NT2/D1 (cell line): ENCODE measurements at regions not wholly inside any gene's neighbourhood (a gene's known extent, or its start where the extent isn't known, plus 50 kb on each side); places are given as distances from the start of the nearest gene placed in this dataset.
"Not testable (repeated sequence)": the region's sequence is repeated elsewhere in the genome, so short reads cannot be mapped to it uniquely, and the experiment has no call there.

ENCODE experiments used
- DNase-seq: peaks from one replicate; pipeline ENCODE4 v3.0.0-alpha.2; 2011; ENCODE audit warnings: low read depth, low spot score
- H3K27me3 ChIP-seq: 2 replicates; pipeline ENCODE4 v1.6.0; 2011; ENCODE audit warnings: mild to moderate bottlenecking; ENCODE audit not compliant: insufficient read length, insufficient read depth
- H3K36me3 ChIP-seq: 2 replicates; pipeline ENCODE4 v1.6.1; 2011; ENCODE audit warnings: mild to moderate bottlenecking, low read length, mixed read lengths; ENCODE audit not compliant: insufficient read depth, insufficient read length
- H3K4me1 ChIP-seq: 2 replicates; pipeline ENCODE4 v1.5.1; 2011; ENCODE audit not compliant: insufficient read depth, insufficient read length
- H3K4me3 ChIP-seq: 2 replicates; pipeline ENCODE4 v1.5.1; 2011; ENCODE audit warnings: low read depth; ENCODE audit not compliant: insufficient read length
- H3K9ac ChIP-seq: 2 replicates; pipeline ENCODE4 v1.6.0; 2011; ENCODE audit warnings: low read depth; ENCODE audit not compliant: insufficient read length
- H3K9me3 ChIP-seq: 2 replicates; pipeline ENCODE4 v1.5.1; 2011; ENCODE audit warnings: mild to moderate bottlenecking, low read length; ENCODE audit not compliant: insufficient read depth
- SUZ12 ChIP-seq: IDR thresholded peaks from 2 replicates; pipeline ENCODE4 v1.6.1; 2011; ENCODE audit not compliant: insufficient read length, insufficient read depth; ENCODE audit errors: extremely low read depth
- YY1 ChIP-seq: IDR thresholded peaks from 2 replicates; pipeline ENCODE4 v1.6.1; 2011; ENCODE audit not compliant: insufficient read length, insufficient read depth
- ZNF274 ChIP-seq: IDR thresholded peaks from 2 replicates; pipeline ENCODE4 v1.6.1; 2011; ENCODE audit warnings: mild to moderate bottlenecking, low read depth, low read length

GRCh38 chr13:87537951-87538350 is 133.2 kb upstream of the SLITRK5 start:
- DNase-seq, result no peak
- TF ChIP-seq SUZ12 (no peak), YY1 (no peak), ZNF274 (no peak)
- no peak overlapping the region for H3K9ac ChIP-seq
- no peak overlapping the region for H3K4me3 ChIP-seq
- no peaks in the 10 kb centered on the region for H3K4me1 ChIP-seq
- no peaks in the 10 kb centered on the region for H3K36me3 ChIP-seq
- H3K9me3 ChIP-seq, result no peaks in the 10 kb centered on the region
- no peaks in the 10 kb centered on the region for H3K27me3 ChIP-seq

- Histone ChIP-seq H3K4me1 (no peaks in the 10 kb centered on the region), H3K36me3 (no peaks in the 10 kb centered on the region), H3K9me3 (no peaks in the 10 kb centered on the region), H3K4me3 (no peak overlapping the region), H3K9ac (no peak overlapping the region), H3K27me3 (no peaks in the 10 kb centered on the region)
- TF ChIP-seq YY1, result no peak
- no peak for TF ChIP-seq ZNF274
- TF ChIP-seq SUZ12, result no peak
- DNase-seq, result no peak
These were observed 132.7 kb upstream of the SLITRK5 start for GRCh38 chr13:87538366-87539052.

GRCh38 chr13:87553142-87553541 is 118.0 kb upstream of the SLITRK5 start:
- TF ChIP-seq ZNF274 (no peak), SUZ12 (no peak), YY1 (no peak)
- DNase-seq, result no peak

GRCh38 chr13:87554045-87554444 is 117.1 kb upstream of the SLITRK5 start:
- no peak for DNase-seq
- TF ChIP-seq SUZ12 (no peak), ZNF274 (no peak), YY1 (no peak)
- Histone ChIP-seq H3K9me3 (no peaks in the 10 kb centered on the region), H3K4me3 (no peak overlapping the region), H3K36me3 (no peaks in the 10 kb centered on the region), H3K4me1 (no peaks in the 10 kb centered on the region), H3K9ac (no peak overlapping the region), H3K27me3 (no peaks in the 10 kb centered on the region)

More at GRCh38 chr13:87553142-87553541, 118.0 kb upstream of the SLITRK5 start:
- Histone ChIP-seq H3K36me3 (no peaks in the 10 kb centered on the region), H3K4me3 (no peak overlapping the region), H3K9me3 (no peaks in the 10 kb centered on the region), H3K27me3 (no peaks in the 10 kb centered on the region), H3K4me1 (no peaks in the 10 kb centered on the region), H3K9ac (no peak overlapping the region)

GRCh38 chr13:87557788-87558187 is 113.4 kb upstream of the SLITRK5 start:
- H3K4me3 ChIP-seq, result no peak overlapping the region
- H3K27me3 ChIP-seq, result no peaks in the 10 kb centered on the region
- no peaks in the 10 kb centered on the region for H3K4me1 ChIP-seq
- TF ChIP-seq YY1, result no peak
- TF ChIP-seq SUZ12, result no peak
- TF ChIP-seq ZNF274, result no peak
- no peaks in the 10 kb centered on the region for H3K36me3 ChIP-seq
- H3K9me3 ChIP-seq, result no peaks in the 10 kb centered on the region; the same call in 1 of the 2 replicates
- no peak for DNase-seq
- H3K9ac ChIP-seq, result no peak overlapping the region

GRCh38 chr13:87561580-87561979 is 109.6 kb upstream of the SLITRK5 start:
- H3K36me3 ChIP-seq, H3K4me1 ChIP-seq, DNase-seq, H3K27me3 ChIP-seq, H3K4me3 ChIP-seq, H3K9me3 ChIP-seq, H3K9ac ChIP-seq: not testable (repeated sequence)

GRCh38 chr13:87570669-87571068 is 100.5 kb upstream of the SLITRK5 start:
- DNase-seq, result no peak
- no peaks in the 10 kb centered on the region for H3K4me1 ChIP-seq
- H3K27me3 ChIP-seq, result no peaks in the 10 kb centered on the region
- no peaks in the 10 kb centered on the region for H3K9me3 ChIP-seq
- no peaks in the 10 kb centered on the region for H3K36me3 ChIP-seq
- no peak overlapping the region for H3K9ac ChIP-seq
- TF ChIP-seq YY1, result no peak
- no peak for TF ChIP-seq ZNF274
- TF ChIP-seq SUZ12, result no peak
- no peak overlapping the region for H3K4me3 ChIP-seq
